Suprapubic skin (tissue), 3 donors: ENCODE measurements at regions not wholly inside any gene's neighbourhood (a gene's known extent, or its start where the extent isn't known, plus 50 kb on each side); places are given as distances from the start of the nearest gene placed in this dataset.

ENCODE experiments used
- POLR2A ChIP-seq, 2 donors: fragments of 450-650 bp; IDR thresholded peaks; one replicate each; pipeline ENCODE4 v1.6.1; 2017; ENCODE audit warnings: antibody characterized with exemption in 2 of 2, mild to moderate bottlenecking in 2 of 2, moderate library complexity in 2 of 2
- TF ChIP-seq, protein P1 (sequence below), 2 donors: fragments of 200-600 bp in 1 of 2; fragments of 450-650 bp in 1 of 2; sonication (generic) in 1 of 2; IDR thresholded peaks; one replicate each; pipeline ENCODE4 v1.5.1; 2016 to 2019; ENCODE audit warnings: antibody characterized with exemption in 2 of 2, mild to moderate bottlenecking in 1 of 2, moderate library complexity in 1 of 2

DNA sequence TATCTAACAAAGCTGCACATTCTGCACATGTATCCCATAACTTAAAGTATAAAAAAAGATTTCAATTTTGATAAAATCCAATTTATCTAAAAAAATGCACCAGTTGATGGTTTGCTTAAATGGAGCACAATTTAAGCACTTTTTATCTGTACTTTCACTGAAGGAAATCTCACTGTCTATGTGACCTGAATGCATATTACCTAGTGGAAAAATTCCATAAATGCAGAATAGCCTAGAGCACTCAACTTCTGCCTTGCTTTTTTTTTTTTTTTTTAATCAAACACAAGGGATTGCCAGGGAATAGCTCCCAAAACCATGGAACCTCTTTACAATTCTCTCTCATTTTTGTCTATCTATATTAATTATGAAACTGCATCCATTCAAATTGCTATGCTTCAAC lies 80.4 kb downstream of the RFPL4B start:
- TF ChIP-seq, protein P1, sequence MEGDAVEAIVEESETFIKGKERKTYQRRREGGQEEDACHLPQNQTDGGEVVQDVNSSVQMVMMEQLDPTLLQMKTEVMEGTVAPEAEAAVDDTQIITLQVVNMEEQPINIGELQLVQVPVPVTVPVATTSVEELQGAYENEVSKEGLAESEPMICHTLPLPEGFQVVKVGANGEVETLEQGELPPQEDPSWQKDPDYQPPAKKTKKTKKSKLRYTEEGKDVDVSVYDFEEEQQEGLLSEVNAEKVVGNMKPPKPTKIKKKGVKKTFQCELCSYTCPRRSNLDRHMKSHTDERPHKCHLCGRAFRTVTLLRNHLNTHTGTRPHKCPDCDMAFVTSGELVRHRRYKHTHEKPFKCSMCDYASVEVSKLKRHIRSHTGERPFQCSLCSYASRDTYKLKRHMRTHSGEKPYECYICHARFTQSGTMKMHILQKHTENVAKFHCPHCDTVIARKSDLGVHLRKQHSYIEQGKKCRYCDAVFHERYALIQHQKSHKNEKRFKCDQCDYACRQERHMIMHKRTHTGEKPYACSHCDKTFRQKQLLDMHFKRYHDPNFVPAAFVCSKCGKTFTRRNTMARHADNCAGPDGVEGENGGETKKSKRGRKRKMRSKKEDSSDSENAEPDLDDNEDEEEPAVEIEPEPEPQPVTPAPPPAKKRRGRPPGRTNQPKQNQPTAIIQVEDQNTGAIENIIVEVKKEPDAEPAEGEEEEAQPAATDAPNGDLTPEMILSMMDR (IDR thresholded peaks at IDR 0.05): no peak
- TF ChIP-seq POLR2A (IDR thresholded peaks at IDR 0.05): no peak
